ENCODE measurements at regions not wholly inside any gene's neighbourhood (a gene's known extent, or its start where the extent isn't known, plus 50 kb on each side); places are given as distances from the start of the nearest gene placed in this dataset.
A peak's percentile ranks its signal among the peaks of the same experiment; 100 is the strongest.
"Not testable (repeated sequence)": the region's sequence is repeated elsewhere in the genome, so short reads cannot be mapped to it uniquely, and the experiment has no call there.

- H2AFZ ChIP-seq (ENCODE audit: control insufficient read depth, low read depth, low read length); intact Hi-C loops (cut with micrococcal nuclease; ENCODE audit: unreplicated experiment); H3K4me1 ChIP-seq (ENCODE audit: control insufficient read depth, insufficient read depth, low read length); H3K27me3 ChIP-seq (replicated peaks in 1 of 2; ENCODE audit: control insufficient read depth in 2 of 2, insufficient read depth in 2 of 2, low read length in 1 of 2); POLR2A ChIA-PET; H3K36me3 ChIP-seq (ENCODE audit: control insufficient read depth in 2 of 2, insufficient read depth in 2 of 2, low read length in 1 of 2); BruUV-seq (replicated peaks); H3K9me3 ChIP-seq (replicated peaks; ENCODE audit: control insufficient read depth, insufficient read depth, low read length); H3K4me3 ChIP-seq; H3K79me2 ChIP-seq (ENCODE audit: control insufficient read depth, insufficient read depth, low read length); in situ Hi-C loops (cut with MboI); CTCF ChIA-PET; FAIRE-seq; RAD21 ChIA-PET (ENCODE audit: unreplicated experiment); H3K27ac ChIP-seq (ENCODE audit: control insufficient read depth, insufficient read depth); DNase-seq (ENCODE audit: low read depth, low spot score); H4K20me1 ChIP-seq (ENCODE audit: control insufficient read depth, insufficient read depth); H3K9ac ChIP-seq (ENCODE audit: control insufficient read depth, insufficient read depth, low read length): not testable (repeated sequence)
- peak; percentile 50 for ATAC-seq
- SMC1A ChIA-PET (ENCODE audit: uncharacterized antibody, unreplicated experiment): interaction anchor here (0.6 kb wide), 1 partner anchor 34 kb away, joined by 3 read pairs; no protein-coding TSS in a partner anchor
- peak; percentile 33; the same call in 1 of the 2 replicates for TF ChIP-seq RUNX3 (IDR thresholded peaks at IDR 0.05; ENCODE audit: low read length)
- peak overlapping the region; percentile 38; the same call in 1 of the 2 replicates for H3K4me2 ChIP-seq (ENCODE audit: control insufficient read depth, insufficient read depth)
- 32% methylated on average over 3 of the region's 3 CpGs for WGBS (ENCODE audit: insufficient coverage, insufficient replicate concordance, low lambda C conversion rate, missing lambda C conversion rate)
Measured at GRCh38 chrX:109925003-109925402, 77.9 kb upstream of the TMEM164 start.

GRCh38 chrX:109925656-109926055 is 77.3 kb upstream of the TMEM164 start:
- TF ChIP-seq RELB (IDR thresholded peaks at IDR 0.05; ENCODE audit: low read depth): no peak
- no peak for TF ChIP-seq FOS (IDR thresholded peaks at IDR 0.05; ENCODE audit: borderline replicate concordance, extremely low read depth, insufficient read length)
- no peak for TF ChIP-seq NBN (IDR thresholded peaks at IDR 0.05)
- no peak for TF ChIP-seq GATAD2B (conservative IDR thresholded peaks at IDR 0.05; ENCODE audit: low read depth)
- TF ChIP-seq ZNF207 (IDR thresholded peaks at IDR 0.05; ENCODE audit: borderline replicate concordance): no peak
- TF ChIP-seq GABPA (IDR thresholded peaks at IDR 0.05; ENCODE audit: low read depth): no peak
- TF ChIP-seq CTCF (IDR thresholded peaks at IDR 0.05 in 2 of 3, conservative IDR thresholded peaks at IDR 0.05 in 1 of 3; ENCODE audit: control insufficient read depth in 2 of 3, extremely low read depth in 1 of 3, insufficient read depth in 1 of 3, low read depth in 3 of 3, low read length in 3 of 3): no peak
- TF ChIP-seq DPF2 (IDR thresholded peaks at IDR 0.05): no peak
- no peak for TF ChIP-seq ATF7 (IDR thresholded peaks at IDR 0.05; ENCODE audit: low read depth)
- TF ChIP-seq CHD2 (IDR thresholded peaks at IDR 0.05; ENCODE audit: borderline replicate concordance, low read depth, low read length): no peak
- no peak for TF ChIP-seq PML (IDR thresholded peaks at IDR 0.05; ENCODE audit: low read length)
- TF ChIP-seq TAF1 (IDR thresholded peaks at IDR 0.05; ENCODE audit: borderline replicate concordance, low read depth, low read length): no peak
- no peak for TF ChIP-seq SIX5 (IDR thresholded peaks at IDR 0.05; ENCODE audit: low read depth, low read length, severe bottlenecking)
- no peak for TF ChIP-seq SUZ12 (IDR thresholded peaks at IDR 0.05; ENCODE audit: unreplicated experiment)
- ChIA-PET POLR2A (no interaction called here), CTCF (no interaction called here), SMC1A (ENCODE audit: uncharacterized antibody, unreplicated experiment) (no interaction called here), RAD21 (ENCODE audit: unreplicated experiment) (no interaction called here)
- H3K9me3 ChIP-seq (replicated peaks; ENCODE audit: control insufficient read depth, insufficient read depth, low read length): no peaks in the 10 kb centered on the region
- no TSS peak for BruUV-seq (replicated peaks)
- H3K27me3 ChIP-seq (replicated peaks in 1 of 2; ENCODE audit: control insufficient read depth in 2 of 2, insufficient read depth in 2 of 2, low read length in 1 of 2): no peaks in the 10 kb centered on the region
- DNase-seq (ENCODE audit: low read depth, low spot score) (no peak), FAIRE-seq (no peak), ATAC-seq (no peak)
- H3K79me2 ChIP-seq (ENCODE audit: control insufficient read depth, insufficient read depth, low read length): no peaks in the 10 kb centered on the region
- H3K4me2 ChIP-seq (ENCODE audit: control insufficient read depth, insufficient read depth): no peak overlapping the region; the same call in 1 of the 2 replicates
- H4K20me1 ChIP-seq (ENCODE audit: control insufficient read depth, insufficient read depth): no peaks in the 10 kb centered on the region
- H3K4me1 ChIP-seq (ENCODE audit: control insufficient read depth, insufficient read depth, low read length): peaks cover 5% of the 10 kb centered on the region
- no peak overlapping the region for H3K27ac ChIP-seq (ENCODE audit: control insufficient read depth, insufficient read depth)
- intact Hi-C loops (cut with micrococcal nuclease; ENCODE audit: unreplicated experiment): no loop called here
- in situ Hi-C loops (cut with MboI): no loop called here
- H2AFZ ChIP-seq (ENCODE audit: control insufficient read depth, low read depth, low read length): no peak overlapping the region
- no peak overlapping the region for H3K4me3 ChIP-seq
- H3K36me3 ChIP-seq (ENCODE audit: control insufficient read depth in 2 of 2, insufficient read depth in 2 of 2, low read length in 1 of 2): no peaks in the 10 kb centered on the region
- H3K9ac ChIP-seq (ENCODE audit: control insufficient read depth, insufficient read depth, low read length): no peak overlapping the region
